Ishikawa (cell line): ENCODE measurements at regions not wholly inside any gene's neighbourhood (a gene's known extent, or its start where the extent isn't known, plus 50 kb on each side); places are given as distances from the start of the nearest gene placed in this dataset.

Source experiments
- CEBPB ChIP-seq: IDR thresholded peaks from 2 replicates; pipeline ENCODE4 v1.6.1; 2012
- CREB1 ChIP-seq: IDR thresholded peaks from 2 replicates; pipeline ENCODE4 v1.6.1; 2012; ENCODE audit warnings: low read depth
- EGR1 ChIP-seq: IDR thresholded peaks from 2 replicates; pipeline ENCODE4 v1.6.1; 2012
- EP300 ChIP-seq: IDR thresholded peaks from 2 replicates; pipeline ENCODE4 v1.6.1; 2012; ENCODE audit warnings: borderline replicate concordance
- FOXM1 ChIP-seq: IDR thresholded peaks from 2 replicates; pipeline ENCODE4 v1.6.1; 2012; ENCODE audit warnings: low read depth, borderline replicate concordance
- MAX ChIP-seq: IDR thresholded peaks from 2 replicates; pipeline ENCODE4 v1.6.1; 2012
- NFIC ChIP-seq: IDR thresholded peaks from 2 replicates; pipeline ENCODE4 v1.6.1; 2012
- RAD21 ChIP-seq: IDR thresholded peaks from 2 replicates; pipeline ENCODE4 v1.6.1; 2012; ENCODE audit warnings: low read depth
- REST ChIP-seq: IDR thresholded peaks from 2 replicates; pipeline ENCODE4 v1.6.1; 2012; ENCODE audit warnings: low read depth, mild to moderate bottlenecking
- TAF1 ChIP-seq: IDR thresholded peaks from 2 replicates; pipeline ENCODE4 v1.6.1; 2012; ENCODE audit warnings: low read depth, mild to moderate bottlenecking
- TCF12 ChIP-seq: IDR thresholded peaks from 2 replicates; pipeline ENCODE4 v1.6.1; 2012; ENCODE audit warnings: low read depth
- TEAD4 ChIP-seq: IDR thresholded peaks from 2 replicates; pipeline ENCODE4 v1.6.1; 2012
- USF1 ChIP-seq: IDR thresholded peaks from 2 replicates; pipeline ENCODE4 v1.6.1; 2012
- YY1 ChIP-seq: IDR thresholded peaks from 2 replicates; pipeline ENCODE4 v1.6.1; 2012; ENCODE audit warnings: low read depth
- ZBTB7A ChIP-seq: IDR thresholded peaks from 2 replicates; pipeline ENCODE4 v1.6.1; 2012; ENCODE audit warnings: low read depth

GRCh38 chr9:80792726-80793125 is 896.6 kb downstream of the TLE1 start:
- TF ChIP-seq NFIC = no peak
- no peak for TF ChIP-seq TCF12
- TF ChIP-seq ZBTB7A = no peak
- no peak for TF ChIP-seq FOXM1
- no peak for TF ChIP-seq EGR1
- no peak for TF ChIP-seq REST
- no peak for TF ChIP-seq TAF1
- no peak for TF ChIP-seq CREB1
- TF ChIP-seq EP300 = no peak

GRCh38 chr9:80791836-80792235 is 897.5 kb downstream of the TLE1 start:
- TF ChIP-seq TEAD4 (no peak), USF1 (no peak), CREB1 (no peak), NFIC (no peak), FOXM1 (no peak), CEBPB (no peak), EP300 (no peak), MAX (no peak), RAD21 (no peak), YY1 (no peak)

GRCh38 chr9:80790764-80791163 is 898.6 kb downstream of the TLE1 start:
- no peak for TF ChIP-seq YY1
- TF ChIP-seq NFIC = no peak
- no peak for TF ChIP-seq EP300
- TF ChIP-seq CEBPB = no peak
- no peak for TF ChIP-seq FOXM1
- no peak for TF ChIP-seq ZBTB7A
- no peak for TF ChIP-seq TAF1
- TF ChIP-seq RAD21 = no peak
- no peak for TF ChIP-seq TEAD4
- TF ChIP-seq EGR1 = no peak
- TF ChIP-seq CREB1 = no peak

GRCh38 chr9:80789831-80790230 is 899.5 kb downstream of the TLE1 start:
- no peak for TF ChIP-seq ZBTB7A
- TF ChIP-seq EP300 = no peak
- no peak for TF ChIP-seq TAF1
- TF ChIP-seq REST = no peak
- no peak for TF ChIP-seq TCF12
- TF ChIP-seq MAX = no peak
- TF ChIP-seq CEBPB = no peak
- no peak for TF ChIP-seq TEAD4
- no peak for TF ChIP-seq CREB1
- TF ChIP-seq USF1 = no peak
- no peak for TF ChIP-seq NFIC
- TF ChIP-seq YY1 = no peak
- TF ChIP-seq FOXM1 = no peak
- TF ChIP-seq EGR1 = no peak

GRCh38 chr9:80787636-80788035 is 901.7 kb downstream of the TLE1 start:
- TF ChIP-seq NFIC (no peak), REST (no peak), FOXM1 (no peak)

GRCh38 chr9:80784647-80785046 is 904.7 kb downstream of the TLE1 start:
- TF ChIP-seq EGR1 (no peak), TAF1 (no peak), CEBPB (no peak), NFIC (no peak), CREB1 (no peak), FOXM1 (no peak), USF1 (no peak), RAD21 (no peak), EP300 (no peak), TEAD4 (no peak), ZBTB7A (no peak), REST (no peak), YY1 (no peak), MAX (no peak), TCF12 (no peak)
